ENCODE measurements at regions not wholly inside any gene's neighbourhood (a gene's known extent, or its start where the extent isn't known, plus 50 kb on each side); places are given as distances from the start of the nearest gene placed in this dataset.

DNA sequence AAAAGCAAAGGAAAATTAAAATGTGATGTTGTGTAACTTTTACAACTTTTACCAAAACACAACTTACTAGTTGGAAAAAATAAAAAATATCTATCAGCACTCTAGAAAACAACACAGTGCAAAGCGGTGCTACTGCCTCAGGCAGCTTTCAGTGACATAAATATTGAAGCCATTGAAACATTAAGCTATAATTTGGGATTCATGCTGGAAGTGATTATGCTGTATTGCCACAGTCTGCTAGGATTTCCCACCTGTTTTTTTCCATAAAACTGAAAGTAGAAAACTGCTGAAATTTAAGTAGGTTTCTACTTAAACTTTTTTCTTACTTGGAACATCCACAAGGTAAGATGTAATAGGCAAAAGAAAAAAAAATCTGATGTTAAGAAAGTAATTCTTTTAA, 674.4 kb downstream of the KCNT2 start:
- Histone ChIP-seq H3K4me1 (ENCODE audit: control insufficient read depth, insufficient read depth, low read length) (no peaks in the 10 kb centered on the region), H3K36me3 (ENCODE audit: control insufficient read depth, insufficient read depth, low read length) (no peaks in the 10 kb centered on the region), H3K4me3 (ENCODE audit: low read length) (no peak overlapping the region), H3K27me3 (ENCODE audit: control insufficient read depth, insufficient read depth, low read length) (no peaks in the 10 kb centered on the region), H3K9me3 (ENCODE audit: control insufficient read depth, insufficient read depth, low read length) (no peaks in the 10 kb centered on the region), H3K27ac (ENCODE audit: low read length) (no peak overlapping the region)
- intact Hi-C loops (cut with micrococcal nuclease) = no loop called here
- H3K9me3 Mint-ChIP-seq = peaks cover 6 to 17% of the 10 kb centered on the region in 2 donors
- H3K4me1 Mint-ChIP-seq = no peaks in the 10 kb centered on the region
- WGBS (ENCODE audit: insufficient coverage) = 50% methylated on average over 1 of the region's 1 CpG
- ATAC-seq (no peak), DNase-seq (no peak)
- no peaks in the 10 kb centered on the region for H3K27me3 Mint-ChIP-seq (ENCODE audit: low read depth in 2 of 2)
- no peak overlapping the region for H3K27ac Mint-ChIP-seq
- peaks cover 9% of the 10 kb centered on the region for H3K36me3 Mint-ChIP-seq
- H3K4me3 Mint-ChIP-seq = no peak overlapping the region
- TF ChIP-seq, protein P1, sequence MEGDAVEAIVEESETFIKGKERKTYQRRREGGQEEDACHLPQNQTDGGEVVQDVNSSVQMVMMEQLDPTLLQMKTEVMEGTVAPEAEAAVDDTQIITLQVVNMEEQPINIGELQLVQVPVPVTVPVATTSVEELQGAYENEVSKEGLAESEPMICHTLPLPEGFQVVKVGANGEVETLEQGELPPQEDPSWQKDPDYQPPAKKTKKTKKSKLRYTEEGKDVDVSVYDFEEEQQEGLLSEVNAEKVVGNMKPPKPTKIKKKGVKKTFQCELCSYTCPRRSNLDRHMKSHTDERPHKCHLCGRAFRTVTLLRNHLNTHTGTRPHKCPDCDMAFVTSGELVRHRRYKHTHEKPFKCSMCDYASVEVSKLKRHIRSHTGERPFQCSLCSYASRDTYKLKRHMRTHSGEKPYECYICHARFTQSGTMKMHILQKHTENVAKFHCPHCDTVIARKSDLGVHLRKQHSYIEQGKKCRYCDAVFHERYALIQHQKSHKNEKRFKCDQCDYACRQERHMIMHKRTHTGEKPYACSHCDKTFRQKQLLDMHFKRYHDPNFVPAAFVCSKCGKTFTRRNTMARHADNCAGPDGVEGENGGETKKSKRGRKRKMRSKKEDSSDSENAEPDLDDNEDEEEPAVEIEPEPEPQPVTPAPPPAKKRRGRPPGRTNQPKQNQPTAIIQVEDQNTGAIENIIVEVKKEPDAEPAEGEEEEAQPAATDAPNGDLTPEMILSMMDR (IDR thresholded peaks at IDR 0.05) = no peak

DNA sequence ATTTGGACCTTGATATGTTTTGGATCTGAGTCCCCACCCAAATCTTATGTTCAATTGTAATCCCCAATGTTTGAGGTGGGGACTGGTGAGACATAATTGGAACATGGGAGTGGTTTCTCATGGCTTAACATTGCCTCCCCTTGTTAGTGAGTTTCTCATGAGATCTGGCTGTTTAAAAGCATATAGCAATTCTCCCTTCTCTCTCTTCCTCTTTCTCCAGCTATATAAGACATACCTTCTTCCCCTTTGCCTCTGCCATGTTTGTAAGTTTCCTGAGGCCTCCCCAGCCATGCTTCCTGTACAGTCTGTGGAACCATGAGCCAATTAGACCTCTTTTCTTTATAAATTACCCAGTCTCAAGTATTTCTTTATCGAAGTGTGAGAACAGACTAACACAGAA, 692.4 kb downstream of the KCNT2 start:
- Mint-ChIP-seq H3K27me3 (ENCODE audit: low read depth in 2 of 2) (no peaks in the 10 kb centered on the region), H3K36me3 (no peaks in the 10 kb centered on the region), H3K4me3 (no peak overlapping the region), H3K4me1 (no peaks in the 10 kb centered on the region), H3K27ac (no peak overlapping the region), H3K9me3 (peaks cover 4 to 11% of the 10 kb centered on the region in 2 donors)
- intact Hi-C loops (cut with micrococcal nuclease) = no loop called here
- TF ChIP-seq, protein P1 (IDR thresholded peaks at IDR 0.05) = no peak
- H3K4me3 ChIP-seq (ENCODE audit: low read length) = no peak overlapping the region
- no CpG with 5 or more reads among the region's 1 CpG for WGBS (ENCODE audit: insufficient coverage)
- ATAC-seq = no peak
- no peaks in the 10 kb centered on the region for H3K36me3 ChIP-seq (ENCODE audit: control insufficient read depth, insufficient read depth, low read length)
- no peak overlapping the region for H3K27ac ChIP-seq (ENCODE audit: low read length)
- no peak for DNase-seq
- peaks cover 17% of the 10 kb centered on the region for H3K9me3 ChIP-seq (ENCODE audit: control insufficient read depth, insufficient read depth, low read length)
- H3K27me3 ChIP-seq (ENCODE audit: control insufficient read depth, insufficient read depth, low read length) = no peaks in the 10 kb centered on the region
- H3K4me1 ChIP-seq (ENCODE audit: control insufficient read depth, insufficient read depth, low read length) = no peaks in the 10 kb centered on the region

DNA sequence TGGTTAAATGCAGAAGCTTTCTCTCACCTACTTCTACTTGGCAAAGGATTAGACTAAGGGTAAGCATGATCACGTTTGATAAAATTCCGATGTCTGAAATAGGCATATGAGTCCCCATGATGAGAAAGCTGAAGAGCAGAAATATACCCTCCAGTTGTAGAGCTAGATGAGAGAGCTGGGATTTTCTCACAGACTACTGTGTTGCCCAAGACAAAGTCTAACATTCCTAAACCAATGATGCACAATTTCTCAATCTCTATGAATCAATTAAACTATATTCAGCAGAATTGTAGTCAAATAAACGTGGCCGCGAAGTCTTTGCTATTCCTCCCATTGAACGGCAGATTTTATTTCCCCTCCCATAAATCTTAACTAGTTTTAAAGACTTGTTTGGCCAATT, 699.2 kb downstream of the KCNT2 start:
- Histone ChIP-seq H3K27me3 (ENCODE audit: control insufficient read depth, insufficient read depth, low read length) (no peaks in the 10 kb centered on the region), H3K27ac (ENCODE audit: low read length) (no peak overlapping the region), H3K9me3 (ENCODE audit: control insufficient read depth, insufficient read depth, low read length) (no peaks in the 10 kb centered on the region), H3K36me3 (ENCODE audit: control insufficient read depth, insufficient read depth, low read length) (no peaks in the 10 kb centered on the region), H3K4me1 (ENCODE audit: control insufficient read depth, insufficient read depth, low read length) (no peaks in the 10 kb centered on the region), H3K4me3 (ENCODE audit: low read length) (no peak overlapping the region)
- Mint-ChIP-seq H3K27me3 (ENCODE audit: low read depth in 2 of 2) (no peaks in the 10 kb centered on the region), H3K36me3 (no peaks in the 10 kb centered on the region), H3K4me3 (no peak overlapping the region), H3K27ac (no peak overlapping the region), H3K4me1 (no peaks in the 10 kb centered on the region), H3K9me3 (peaks cover 2 to 9% of the 10 kb centered on the region in 2 donors)
- intact Hi-C loops (cut with micrococcal nuclease) = no loop called here
- no peak for DNase-seq
- 94% methylated on average over 4 of the region's 6 CpGs for WGBS (ENCODE audit: insufficient coverage)
- ATAC-seq = no peak
- TF ChIP-seq, protein P1 (IDR thresholded peaks at IDR 0.05) = no peak

DNA sequence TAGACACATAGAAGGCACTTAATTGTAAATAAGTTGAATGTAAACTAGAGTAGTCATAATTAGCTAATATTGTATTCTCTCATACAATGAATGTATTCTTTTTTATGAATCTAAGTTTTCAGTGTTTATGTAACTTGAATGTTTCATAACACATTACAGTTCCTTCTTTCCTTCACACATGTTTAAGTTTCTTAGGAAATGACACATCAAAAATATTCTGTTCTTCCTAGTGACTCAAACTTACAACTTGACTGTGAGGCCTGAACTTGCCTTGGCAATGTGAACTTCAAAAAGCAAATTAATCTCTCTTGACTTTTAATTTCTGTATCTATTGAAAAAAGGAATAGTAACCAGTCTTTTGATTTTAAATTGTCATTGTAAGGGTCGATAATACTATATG, 700.1 kb downstream of the KCNT2 start:
- no peaks in the 10 kb centered on the region for H3K27me3 ChIP-seq (ENCODE audit: control insufficient read depth, insufficient read depth, low read length)
- Mint-ChIP-seq H3K36me3 (no peaks in the 10 kb centered on the region), H3K4me3 (no peak overlapping the region), H3K27ac (no peak overlapping the region), H3K4me1 (no peaks in the 10 kb centered on the region), H3K27me3 (ENCODE audit: low read depth in 2 of 2) (no peaks in the 10 kb centered on the region), H3K9me3 (peaks cover 2 to 9% of the 10 kb centered on the region in 2 donors)
- H3K36me3 ChIP-seq (ENCODE audit: control insufficient read depth, insufficient read depth, low read length) = no peaks in the 10 kb centered on the region
- intact Hi-C loops (cut with micrococcal nuclease) = no loop called here
- no CpG with 5 or more reads among the region's 1 CpG for WGBS (ENCODE audit: insufficient coverage)
- no peaks in the 10 kb centered on the region for H3K9me3 ChIP-seq (ENCODE audit: control insufficient read depth, insufficient read depth, low read length)
- DNase-seq (no peak), ATAC-seq (no peak)
- H3K27ac ChIP-seq (ENCODE audit: low read length) = no peak overlapping the region
- H3K4me3 ChIP-seq (ENCODE audit: low read length) = no peak overlapping the region
- H3K4me1 ChIP-seq (ENCODE audit: control insufficient read depth, insufficient read depth, low read length) = no peaks in the 10 kb centered on the region
- TF ChIP-seq, protein P1 (IDR thresholded peaks at IDR 0.05) = no peak

Data from natural killer cell (primary cell).